Progenitor cell of endocrine pancreas (in vitro differentiated cells): ENCODE measurements at regions not wholly inside any gene's neighbourhood (a gene's known extent, or its start where the extent isn't known, plus 50 kb on each side); places are given as distances from the start of the nearest gene placed in this dataset.

Experiments used
- DNase-seq: peaks from one replicate; pipeline ENCODE4 v3.0.0; 2021; ENCODE audit warnings: low spot score; ENCODE audit not compliant: unreplicated experiment
- H3K27ac Mint-ChIP-seq: 2 replicates; pipeline ENCODE4 v1.8.0; 2021; ENCODE audit warnings: mild to moderate bottlenecking, moderate library complexity, mixed read lengths
- H3K27me3 Mint-ChIP-seq: 2 replicates; pipeline ENCODE4 v1.8.0; 2021; ENCODE audit warnings: mixed read lengths
- H3K36me3 Mint-ChIP-seq: 2 replicates; pipeline ENCODE4 v1.8.0; 2022; ENCODE audit warnings: mixed read lengths; ENCODE audit not compliant: insufficient read depth
- H3K4me1 Mint-ChIP-seq: 2 replicates; pipeline ENCODE4 v1.8.0; 2021; ENCODE audit warnings: low read depth, mixed read lengths
- H3K4me3 Mint-ChIP-seq: 2 replicates; pipeline ENCODE4 v1.8.0; 2021; ENCODE audit warnings: low read depth, mild to moderate bottlenecking, moderate library complexity, mixed read lengths
- H3K9me3 Mint-ChIP-seq: 2 replicates; pipeline ENCODE4 v1.8.0; 2021; ENCODE audit warnings: low read depth, mixed read lengths
- TF ChIP-seq, protein P1 (sequence below): fragments of 200-600 bp; sonication (generic); IDR thresholded peaks from one replicate; pipeline ENCODE4 v1.5.0; 2021; ENCODE audit warnings: antibody characterized with exemption, mild to moderate bottlenecking; ENCODE audit not compliant: unreplicated experiment

DNA sequence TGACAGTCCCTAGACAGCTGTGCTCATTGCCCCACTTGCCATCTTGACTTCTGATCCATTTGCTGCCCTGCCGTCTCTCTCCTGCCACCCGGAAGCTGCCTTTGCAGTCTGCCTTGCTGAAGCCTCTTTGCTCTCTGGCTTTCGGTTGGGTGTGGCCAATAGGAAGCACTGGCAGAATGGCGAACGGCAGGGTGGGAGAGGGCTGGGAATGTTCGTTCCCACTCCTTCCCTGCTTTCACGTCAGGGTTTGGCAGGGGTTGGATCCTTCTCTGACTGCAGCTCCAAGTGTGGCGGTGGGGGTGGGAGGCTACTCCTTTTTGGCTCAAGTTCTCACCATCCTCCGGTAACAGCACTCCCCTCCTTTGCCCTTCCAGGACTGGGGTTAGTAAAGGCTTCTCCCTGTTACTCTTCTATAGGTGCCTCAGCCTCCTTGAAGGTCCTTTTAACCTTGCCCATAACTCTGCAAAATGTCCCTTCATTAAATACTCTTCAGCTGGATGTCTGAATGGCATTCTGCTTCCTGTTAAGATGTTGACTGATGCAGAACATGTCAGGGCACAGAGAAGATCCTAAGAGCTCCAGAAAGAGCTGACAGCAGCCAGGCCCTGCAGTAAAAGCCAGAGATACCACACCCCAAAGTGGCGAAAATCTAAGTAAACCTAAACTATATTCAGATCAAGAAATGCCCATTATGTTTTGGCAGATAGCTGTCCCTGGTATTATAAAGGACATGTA is 299.7 kb downstream of the CDCA7 start:
- H3K36me3 Mint-ChIP-seq: no peaks in the 10 kb centered on the region

DNA sequence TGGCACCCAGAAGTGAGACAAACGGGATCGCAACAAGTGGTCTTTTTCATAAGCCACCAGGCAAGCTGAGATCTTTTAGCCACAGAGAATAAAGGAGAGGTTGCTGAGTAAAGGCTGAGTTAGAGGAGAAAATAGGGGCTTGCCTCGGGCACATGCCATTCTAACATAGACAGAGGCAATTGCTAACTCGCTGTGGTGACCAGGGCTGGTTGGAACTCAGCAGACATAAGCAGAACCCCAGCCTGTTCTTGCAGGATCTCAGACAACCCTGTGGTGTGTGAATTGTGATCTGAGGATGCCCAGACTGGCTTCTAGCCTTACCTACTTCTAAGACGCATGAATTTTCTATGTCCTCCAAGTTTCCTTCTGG is 300.2 kb downstream of the CDCA7 start:
- Mint-ChIP-seq H3K27me3 (peaks cover 2% of the 10 kb centered on the region), H3K4me3 (no peak overlapping the region), H3K4me1 (peaks cover 6% of the 10 kb centered on the region), H3K9me3 (no peaks in the 10 kb centered on the region), H3K27ac (no peak overlapping the region), H3K36me3 (no peaks in the 10 kb centered on the region)
- no peak for DNase-seq
- TF ChIP-seq, protein P1, sequence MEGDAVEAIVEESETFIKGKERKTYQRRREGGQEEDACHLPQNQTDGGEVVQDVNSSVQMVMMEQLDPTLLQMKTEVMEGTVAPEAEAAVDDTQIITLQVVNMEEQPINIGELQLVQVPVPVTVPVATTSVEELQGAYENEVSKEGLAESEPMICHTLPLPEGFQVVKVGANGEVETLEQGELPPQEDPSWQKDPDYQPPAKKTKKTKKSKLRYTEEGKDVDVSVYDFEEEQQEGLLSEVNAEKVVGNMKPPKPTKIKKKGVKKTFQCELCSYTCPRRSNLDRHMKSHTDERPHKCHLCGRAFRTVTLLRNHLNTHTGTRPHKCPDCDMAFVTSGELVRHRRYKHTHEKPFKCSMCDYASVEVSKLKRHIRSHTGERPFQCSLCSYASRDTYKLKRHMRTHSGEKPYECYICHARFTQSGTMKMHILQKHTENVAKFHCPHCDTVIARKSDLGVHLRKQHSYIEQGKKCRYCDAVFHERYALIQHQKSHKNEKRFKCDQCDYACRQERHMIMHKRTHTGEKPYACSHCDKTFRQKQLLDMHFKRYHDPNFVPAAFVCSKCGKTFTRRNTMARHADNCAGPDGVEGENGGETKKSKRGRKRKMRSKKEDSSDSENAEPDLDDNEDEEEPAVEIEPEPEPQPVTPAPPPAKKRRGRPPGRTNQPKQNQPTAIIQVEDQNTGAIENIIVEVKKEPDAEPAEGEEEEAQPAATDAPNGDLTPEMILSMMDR: no peak

More for the DNA sequence above, 299.7 kb downstream of the CDCA7 start:
- no peaks in the 10 kb centered on the region for H3K9me3 Mint-ChIP-seq
- DNase-seq: no peak
- no peak overlapping the region for H3K4me3 Mint-ChIP-seq
- H3K4me1 Mint-ChIP-seq: peaks cover 8% of the 10 kb centered on the region
- H3K27ac Mint-ChIP-seq: no peak overlapping the region
- TF ChIP-seq, protein P1: no peak
- H3K27me3 Mint-ChIP-seq: peaks cover 2% of the 10 kb centered on the region

DNA sequence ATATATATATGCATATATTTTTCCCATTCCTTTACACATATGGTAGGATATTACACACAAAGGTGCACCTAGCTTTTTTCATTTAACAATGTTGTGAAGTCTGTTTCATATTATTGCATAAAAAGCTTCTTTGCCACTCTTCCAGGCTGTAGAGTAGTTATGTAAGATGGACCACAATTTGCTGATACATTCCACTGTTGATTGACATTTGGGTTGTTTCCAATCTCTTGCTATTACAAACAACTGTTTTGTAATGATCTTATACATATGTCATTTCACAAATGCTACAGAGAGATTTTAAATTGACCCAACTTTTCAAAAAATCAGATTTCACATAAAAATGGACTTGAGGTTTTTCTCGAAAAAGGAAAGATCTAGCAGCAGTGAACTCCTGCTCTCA is 301.4 kb downstream of the CDCA7 start:
- no peak for DNase-seq
- Mint-ChIP-seq H3K27ac (no peak overlapping the region), H3K4me1 (peaks cover 6% of the 10 kb centered on the region), H3K36me3 (no peaks in the 10 kb centered on the region), H3K4me3 (no peak overlapping the region), H3K9me3 (no peaks in the 10 kb centered on the region), H3K27me3 (peaks cover 2% of the 10 kb centered on the region)
- TF ChIP-seq, protein P1: no peak

DNA sequence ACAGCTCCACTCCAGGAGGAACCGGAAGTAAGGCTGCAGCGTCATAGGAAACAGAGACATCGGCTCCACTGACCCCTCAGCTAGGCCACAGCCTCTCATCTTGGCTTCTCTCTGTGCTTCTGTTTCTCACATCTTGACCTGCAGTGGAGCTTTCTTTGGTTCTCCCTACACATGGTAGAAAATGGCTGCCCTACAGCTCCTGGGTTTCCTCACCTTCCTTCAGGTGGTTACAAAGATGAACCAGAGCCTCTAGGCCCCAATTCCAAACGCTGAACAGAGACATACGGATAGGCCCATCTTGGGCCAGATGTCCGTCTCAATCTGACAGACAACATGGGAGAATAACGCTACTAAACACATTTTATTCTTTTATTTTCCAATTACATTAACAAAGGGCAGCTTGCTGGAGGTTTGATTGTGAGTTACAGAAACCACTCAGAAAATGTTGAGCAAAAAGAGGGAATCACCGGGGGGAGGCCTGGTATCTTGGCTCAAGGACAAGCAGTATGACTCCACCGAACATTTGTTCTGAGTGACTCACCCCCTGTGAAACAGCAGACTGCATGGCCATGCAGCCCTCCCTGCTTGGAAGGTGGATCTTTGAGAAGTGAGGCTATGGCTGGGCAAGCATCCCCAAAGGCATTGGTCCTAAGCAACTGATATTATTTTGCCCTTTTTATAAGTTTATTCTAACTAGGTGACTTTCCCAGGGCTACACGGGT is 303.5 kb downstream of the CDCA7 start:
- TF ChIP-seq, protein P1: no peak
- H3K36me3 Mint-ChIP-seq: no peaks in the 10 kb centered on the region
- H3K4me1 Mint-ChIP-seq: peaks cover under 1% of the 10 kb centered on the region
- no peak for DNase-seq
- H3K27ac Mint-ChIP-seq: no peak overlapping the region
- H3K4me3 Mint-ChIP-seq: no peak overlapping the region
- peaks cover 2% of the 10 kb centered on the region for H3K27me3 Mint-ChIP-seq
- H3K9me3 Mint-ChIP-seq: no peaks in the 10 kb centered on the region

DNA sequence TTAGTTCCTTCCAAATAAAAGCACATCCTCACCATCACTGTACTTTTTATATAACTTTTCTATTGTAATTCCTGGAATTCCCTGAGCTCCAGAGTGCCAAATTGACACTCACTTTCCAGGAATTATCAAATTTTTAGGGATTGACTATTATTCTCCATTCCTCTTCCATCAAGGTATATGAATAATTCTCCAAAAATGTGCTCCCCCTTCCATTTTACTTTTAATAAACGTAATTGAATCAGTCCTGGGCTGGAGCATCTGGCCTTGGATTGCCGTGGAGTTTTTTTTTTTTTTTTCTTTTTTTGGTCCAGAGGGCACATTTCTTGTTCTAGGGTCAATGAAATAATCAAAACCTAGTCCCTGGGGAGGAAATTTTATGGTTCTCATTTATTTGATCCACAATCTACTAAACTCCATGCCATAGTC is 304.3 kb downstream of the CDCA7 start:
- TF ChIP-seq, protein P1: no peak
- Mint-ChIP-seq H3K9me3 (no peaks in the 10 kb centered on the region), H3K4me1 (no peaks in the 10 kb centered on the region), H3K27ac (no peak overlapping the region), H3K36me3 (no peaks in the 10 kb centered on the region), H3K27me3 (peaks cover 2% of the 10 kb centered on the region), H3K4me3 (no peak overlapping the region)
- no peak for DNase-seq
